H9 (cell line): ENCODE measurements at regions not wholly inside any gene's neighbourhood (a gene's known extent, or its start where the extent isn't known, plus 50 kb on each side); places are given as distances from the start of the nearest gene placed in this dataset.
A peak's percentile ranks its signal among the peaks of the same experiment; 100 is the strongest.

ENCODE experiments used
- DNase-seq: peaks from one replicate; pipeline ENCODE4 v3.0.0-alpha.2; 2017
- H2AFZ ChIP-seq: one replicate; pipeline ENCODE4 v1.6.1; 2013; ENCODE audit warnings: mild to moderate bottlenecking, low read length, control low read depth, moderate library complexity
- H2AK5ac ChIP-seq: 2 replicates; pipeline ENCODE4 v1.6.1; 2013; ENCODE audit warnings: low read length, control low read depth, mixed read lengths; ENCODE audit not compliant: insufficient read length
- H2BK120ac ChIP-seq: one replicate; pipeline ENCODE4 v1.6.1; 2013; ENCODE audit warnings: low read depth, mild to moderate bottlenecking, low read length, control low read depth, inconsistent platforms; ENCODE audit not compliant: poor library complexity, severe bottlenecking
- H2BK12ac ChIP-seq: 2 replicates; pipeline ENCODE4 v1.6.1; 2013; ENCODE audit warnings: low read length, control low read depth, mixed read lengths, low read depth; ENCODE audit not compliant: insufficient read length
- H2BK15ac ChIP-seq: 2 replicates; pipeline ENCODE4 v1.6.1; 2013; ENCODE audit warnings: low read depth, low read length, control low read depth
- H2BK20ac ChIP-seq: one replicate; pipeline ENCODE4 v1.6.1; 2013; ENCODE audit warnings: low read depth, mild to moderate bottlenecking, low read length, control low read depth, inconsistent platforms; ENCODE audit not compliant: poor library complexity, severe bottlenecking
- H2BK5ac ChIP-seq: 2 replicates; pipeline ENCODE4 v1.6.1; 2013; ENCODE audit warnings: low read length, control low read depth, mixed read lengths; ENCODE audit not compliant: insufficient read length
- H3K14ac ChIP-seq: 2 replicates; pipeline ENCODE4 v1.6.1; 2013; ENCODE audit warnings: low read length, control low read depth; ENCODE audit not compliant: insufficient read depth
- H3K18ac ChIP-seq: 2 replicates; pipeline ENCODE4 v1.6.1; 2013; ENCODE audit warnings: low read depth, mild to moderate bottlenecking, mixed read lengths, low read length, control low read depth; ENCODE audit not compliant: insufficient read length
- H3K23ac ChIP-seq: 2 replicates; pipeline ENCODE4 v1.6.1; 2013; ENCODE audit warnings: low read length, control low read depth, mixed read lengths, low read depth; ENCODE audit not compliant: insufficient read length
- H3K23me2 ChIP-seq: 2 replicates; pipeline ENCODE4 v1.6.1; 2013; ENCODE audit warnings: low read depth, mild to moderate bottlenecking, mixed read lengths, low read length, control low read depth; ENCODE audit not compliant: insufficient read length, poor library complexity, severe bottlenecking
- H3K27ac ChIP-seq: 2 replicates; pipeline ENCODE4 v1.5.1; 2013; ENCODE audit warnings: low read length, control low read depth, mixed read lengths, low read depth; ENCODE audit not compliant: insufficient read length
- H3K27me3 ChIP-seq: 2 replicates; pipeline ENCODE4 v1.6.1; 2013; ENCODE audit warnings: low read length, control low read depth, inconsistent platforms; ENCODE audit not compliant: insufficient read depth
- H3K4ac ChIP-seq: 2 replicates; pipeline ENCODE4 v1.6.1; 2013; ENCODE audit warnings: low read depth, mild to moderate bottlenecking, control low read depth, inconsistent platforms, low read length, moderate library complexity
- H3K4me1 ChIP-seq: 2 replicates; pipeline ENCODE4 v1.6.1; 2013; ENCODE audit warnings: low read length, control low read depth, inconsistent platforms; ENCODE audit not compliant: insufficient read depth
- H3K4me2 ChIP-seq: 2 replicates; pipeline ENCODE4 v1.6.1; 2013; ENCODE audit warnings: low read length, control low read depth, mixed read lengths; ENCODE audit not compliant: insufficient read length, insufficient read depth
- H3K56ac ChIP-seq: 2 replicates; pipeline ENCODE4 v1.6.1; 2013; ENCODE audit warnings: low read depth, mild to moderate bottlenecking, mixed read lengths, low read length, control low read depth; ENCODE audit not compliant: insufficient read length
- H3K79me1 ChIP-seq: 2 replicates; pipeline ENCODE4 v1.6.1; 2013; ENCODE audit warnings: low read depth, mild to moderate bottlenecking, moderate library complexity, low read length, control low read depth, inconsistent platforms; ENCODE audit not compliant: insufficient read depth, poor library complexity, severe bottlenecking
- H3K79me2 ChIP-seq: 2 replicates; pipeline ENCODE4 v1.6.1; 2013; ENCODE audit warnings: low read length, control low read depth, inconsistent platforms; ENCODE audit not compliant: insufficient read depth
- H3K9ac ChIP-seq: 2 replicates; pipeline ENCODE4 v1.6.1; 2013; ENCODE audit warnings: low read length, control low read depth, mixed read lengths; ENCODE audit not compliant: insufficient read length; ENCODE audit errors: extremely low read depth
- H3K9me3 ChIP-seq: one replicate; pipeline ENCODE4 v1.6.1; 2013; ENCODE audit warnings: low read depth, low read length, inconsistent platforms; ENCODE audit not compliant: control insufficient read depth
- H3T11ph ChIP-seq: one replicate; pipeline ENCODE4 v1.6.1; 2013; ENCODE audit warnings: mild to moderate bottlenecking, low read length, control low read depth, inconsistent platforms
- H4K20me1 ChIP-seq: one replicate; pipeline ENCODE4 v1.6.1; 2013; ENCODE audit not compliant: control insufficient read depth, insufficient read length, insufficient read depth
- H4K5ac ChIP-seq: 2 replicates; pipeline ENCODE4 v1.6.1; 2013; ENCODE audit warnings: low read depth, mild to moderate bottlenecking, mixed read lengths, low read length, control low read depth; ENCODE audit not compliant: insufficient read length
- H4K8ac ChIP-seq: replicated peaks from 2 replicates; pipeline ENCODE4 v1.6.1; 2013; ENCODE audit warnings: low read length, control low read depth, mixed read lengths, low read depth; ENCODE audit not compliant: insufficient read length
- H4K91ac ChIP-seq: 2 replicates; pipeline ENCODE4 v1.6.1; 2013; ENCODE audit warnings: low read depth, mild to moderate bottlenecking, moderate library complexity, mixed read lengths, low read length, control low read depth; ENCODE audit not compliant: insufficient read length
- H3K27ac Mint-ChIP-seq, 3 experiments: 2 replicates in 2 of 3; 3 replicates in 1 of 3; pipeline ENCODE4 v1.8.0; 2020 to 2021; ENCODE audit warnings: mixed read lengths in 3 of 3, mild to moderate bottlenecking in 1 of 3, moderate library complexity in 1 of 3
- H3K27me3 Mint-ChIP-seq: 2 replicates; pipeline ENCODE4 v1.8.0; 2021; ENCODE audit warnings: low read depth, mild to moderate bottlenecking, moderate library complexity, mixed read lengths
- H3K36me3 Mint-ChIP-seq, 3 experiments: 2 replicates in 2 of 3; 3 replicates in 1 of 3; pipeline ENCODE4 v1.8.0; 2020 to 2021; ENCODE audit warnings: low read depth in 3 of 3, mixed read lengths in 3 of 3; ENCODE audit not compliant: insufficient read depth in 1 of 3
- H3K4me1 Mint-ChIP-seq, 2 experiments: 2 replicates each; pipeline ENCODE4 v1.8.0; 2020; ENCODE audit warnings: mixed read lengths in 2 of 2
- H3K4me3 Mint-ChIP-seq, 2 experiments: 2 replicates in 1 of 2; 3 replicates in 1 of 2; pipeline ENCODE4 v1.8.0; 2020 to 2021; ENCODE audit warnings: mild to moderate bottlenecking in 2 of 2, mixed read lengths in 2 of 2, moderate library complexity in 1 of 2
- H3K9me3 Mint-ChIP-seq, 2 experiments: 2 replicates in 1 of 2; 3 replicates in 1 of 2; pipeline ENCODE4 v1.8.0; 2020; ENCODE audit warnings: mild to moderate bottlenecking in 2 of 2, mixed read lengths in 2 of 2, moderate library complexity in 1 of 2
- WGBS: extraction: QIAGEN DNeasy Blood & Tissue Kit; methylation state at CpG from one replicate; pipeline ENCODE4 v1.1.7; 2013; ENCODE audit warnings: missing lambda C conversion rate, low lambda C conversion rate, mixed read lengths; ENCODE audit not compliant: insufficient read length; ENCODE audit errors: extremely low coverage; 5-methylcytosine and 5-hydroxymethylcytosine counted together
- TF ChIP-seq, protein P1 (sequence below): fragments of 200-600 bp; sonication (generic); conservative IDR thresholded peaks from 3 replicates; pipeline ENCODE4 v1.8.0; 2021; ENCODE audit warnings: antibody characterized with exemption, mild to moderate bottlenecking

DNA sequence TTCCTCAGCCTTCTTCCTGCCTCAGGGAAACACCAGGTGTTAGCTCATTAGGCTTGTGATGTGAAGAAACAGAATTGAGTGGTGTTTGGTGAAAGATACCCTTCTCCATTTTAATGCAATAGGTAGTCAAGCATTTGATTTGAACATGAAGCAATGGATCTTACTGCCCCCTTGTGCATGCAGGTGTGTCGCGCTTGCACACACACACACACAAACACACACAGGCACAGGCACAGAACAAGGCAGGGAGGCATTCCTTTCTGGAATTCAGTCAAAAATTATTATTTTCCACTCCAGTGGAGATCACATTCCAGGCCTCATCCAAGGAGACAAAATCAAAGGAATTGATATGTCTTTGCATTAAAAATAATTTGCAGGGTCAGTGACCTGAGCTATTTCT is 667.0 kb upstream of the MARCKS start:
- no peak overlapping the region for H3K56ac ChIP-seq
- Mint-ChIP-seq H3K4me1 (no peaks in the 10 kb centered on the region), H3K27me3 (peaks cover 2% of the 10 kb centered on the region; the same call in 1 of the 2 replicates), H3K36me3 (no peaks in the 10 kb centered on the region), H3K9me3 (no peaks in the 10 kb centered on the region; a peak in 1 of 5 replicates), H3K27ac (no peak overlapping the region; a peak in 1 of 7 replicates), H3K4me3 (no peak overlapping the region)
- WGBS = no CpG with 5 or more reads among the region's 2 CpGs
- H2BK5ac ChIP-seq = no peak overlapping the region
- no peaks in the 10 kb centered on the region for H3K79me2 ChIP-seq
- H3K4ac ChIP-seq = no peak overlapping the region
- H3K23me2 ChIP-seq = no peaks in the 10 kb centered on the region
- no peak overlapping the region for H2BK15ac ChIP-seq
- H3K9ac ChIP-seq = no peak overlapping the region
- H3K23ac ChIP-seq = no peak overlapping the region
- TF ChIP-seq, protein P1, sequence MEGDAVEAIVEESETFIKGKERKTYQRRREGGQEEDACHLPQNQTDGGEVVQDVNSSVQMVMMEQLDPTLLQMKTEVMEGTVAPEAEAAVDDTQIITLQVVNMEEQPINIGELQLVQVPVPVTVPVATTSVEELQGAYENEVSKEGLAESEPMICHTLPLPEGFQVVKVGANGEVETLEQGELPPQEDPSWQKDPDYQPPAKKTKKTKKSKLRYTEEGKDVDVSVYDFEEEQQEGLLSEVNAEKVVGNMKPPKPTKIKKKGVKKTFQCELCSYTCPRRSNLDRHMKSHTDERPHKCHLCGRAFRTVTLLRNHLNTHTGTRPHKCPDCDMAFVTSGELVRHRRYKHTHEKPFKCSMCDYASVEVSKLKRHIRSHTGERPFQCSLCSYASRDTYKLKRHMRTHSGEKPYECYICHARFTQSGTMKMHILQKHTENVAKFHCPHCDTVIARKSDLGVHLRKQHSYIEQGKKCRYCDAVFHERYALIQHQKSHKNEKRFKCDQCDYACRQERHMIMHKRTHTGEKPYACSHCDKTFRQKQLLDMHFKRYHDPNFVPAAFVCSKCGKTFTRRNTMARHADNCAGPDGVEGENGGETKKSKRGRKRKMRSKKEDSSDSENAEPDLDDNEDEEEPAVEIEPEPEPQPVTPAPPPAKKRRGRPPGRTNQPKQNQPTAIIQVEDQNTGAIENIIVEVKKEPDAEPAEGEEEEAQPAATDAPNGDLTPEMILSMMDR = peak; percentile 48
- no peak overlapping the region for H3T11ph ChIP-seq
- no peak overlapping the region for H2BK120ac ChIP-seq
- no peak overlapping the region for H4K91ac ChIP-seq
- H2BK12ac ChIP-seq = no peak overlapping the region
- H3K79me1 ChIP-seq = no peaks in the 10 kb centered on the region
- H3K4me2 ChIP-seq = no peak overlapping the region
- H2BK20ac ChIP-seq = no peak overlapping the region
- H3K18ac ChIP-seq = no peak overlapping the region
- no peaks in the 10 kb centered on the region for H3K9me3 ChIP-seq
- no peak overlapping the region for H4K5ac ChIP-seq
- no peak overlapping the region for H2AFZ ChIP-seq
- H3K4me1 ChIP-seq = no peaks in the 10 kb centered on the region
- no peaks in the 10 kb centered on the region for H4K20me1 ChIP-seq
- no peak overlapping the region for H3K27ac ChIP-seq
- H3K14ac ChIP-seq = no peak overlapping the region
- DNase-seq = no peak
- H3K27me3 ChIP-seq = no peaks in the 10 kb centered on the region
- no peak overlapping the region for H4K8ac ChIP-seq
- H2AK5ac ChIP-seq = no peak overlapping the region
